Activated CD4-positive, alpha-beta memory T cell treated with anti-CD3 and anti-CD28 coated beads, Interleukin-2, amount 10 ng/mL, durations not matched to agents 7 days and 5 days (primary cell): ENCODE measurements at regions not wholly inside any gene's neighbourhood (a gene's known extent, or its start where the extent isn't known, plus 50 kb on each side); places are given as distances from the start of the nearest gene placed in this dataset.

Experiments used
- CTCF ChIA-PET: fragments of 350-600 bp; sonication (Branson Sonifier 250); formaldehyde crosslinking; loops from one replicate; lab custom pipeline; 2021; ENCODE audit warnings: antibody characterized with exemption, inconsistent platforms; lab: Charles Lee
- POLR2A ChIA-PET: fragments of 350-600 bp; sonication (Branson Sonifier 250); formaldehyde crosslinking; loops from one replicate; lab custom pipeline; 2021; ENCODE audit warnings: antibody characterized with exemption; lab: Charles Lee
- DNase-seq: peaks from one replicate; pipeline ENCODE4 v3.0.0-alpha.2; 2020
- H3K27ac Mint-ChIP-seq: one replicate; pipeline ENCODE4 v1.8.0; 2021; ENCODE audit warnings: mild to moderate bottlenecking, mixed read lengths
- H3K27me3 Mint-ChIP-seq: one replicate; pipeline ENCODE4 v1.8.0; 2021; ENCODE audit warnings: mixed read lengths
- H3K36me3 Mint-ChIP-seq: one replicate; pipeline ENCODE4 v1.8.0; 2021; ENCODE audit warnings: low read depth, mixed read lengths
- H3K4me1 Mint-ChIP-seq: one replicate; pipeline ENCODE4 v1.8.0; 2021; ENCODE audit warnings: mixed read lengths
- H3K4me3 Mint-ChIP-seq: one replicate; pipeline ENCODE4 v1.8.0; 2021; ENCODE audit warnings: mild to moderate bottlenecking, mixed read lengths
- H3K9me3 Mint-ChIP-seq: one replicate; pipeline ENCODE4 v1.8.0; 2021; ENCODE audit warnings: mixed read lengths

GRCh38 chr10:3858051-3858845, 73.2 kb upstream of the KLF6 start:
- peaks cover 3% of the 10 kb centered on the region for H3K4me1 Mint-ChIP-seq
- H3K4me3 Mint-ChIP-seq: no peak overlapping the region
- CTCF ChIA-PET: no interaction called here
- no peaks in the 10 kb centered on the region for H3K9me3 Mint-ChIP-seq
- no peaks in the 10 kb centered on the region for H3K36me3 Mint-ChIP-seq
- H3K27ac Mint-ChIP-seq: no peak overlapping the region
- POLR2A ChIA-PET: no interaction called here
- DNase-seq: no peak
- no peaks in the 10 kb centered on the region for H3K27me3 Mint-ChIP-seq

DNA sequence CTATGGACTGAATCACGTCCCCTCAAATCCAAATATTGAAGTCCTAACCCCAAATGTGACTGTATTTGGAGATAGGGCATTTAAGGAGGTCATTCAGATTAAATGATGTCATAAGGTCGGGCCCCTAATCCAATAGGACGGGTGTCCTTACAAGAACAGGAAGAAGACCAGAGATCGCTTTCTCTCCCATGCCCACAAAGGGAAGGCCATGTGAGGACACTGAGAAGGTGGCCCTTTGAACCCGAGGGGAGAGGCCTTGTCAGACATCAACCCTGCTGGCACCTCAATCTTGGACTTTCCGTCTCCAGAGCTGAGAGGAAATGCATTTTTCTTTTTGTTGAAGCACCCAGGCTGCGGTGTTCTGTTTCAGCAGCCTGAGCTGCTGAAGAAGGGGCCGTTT, 72.3 kb upstream of the KLF6 start:
- CTCF ChIA-PET: no interaction called here
- POLR2A ChIA-PET: interaction anchor here (0.9 to 1.3 kb wide), 2 partner anchors 8 to 72 kb away, joined by 4 read pairs; partner anchors contain the start of gene KLF6

GRCh38 chr10:3856593-3856992, 71.6 kb upstream of the KLF6 start:
- no peak overlapping the region for H3K4me3 Mint-ChIP-seq
- H3K4me1 Mint-ChIP-seq: peaks cover 19% of the 10 kb centered on the region
- ChIA-PET CTCF (no interaction called here), POLR2A (interaction anchor here (0.9 to 1.3 kb wide), 2 partner anchors 9 to 72 kb away, joined by 4 read pairs; partner anchors contain the start of gene KLF6)
- no peaks in the 10 kb centered on the region for H3K36me3 Mint-ChIP-seq
- no peak overlapping the region for H3K27ac Mint-ChIP-seq
- DNase-seq: no peak
- H3K9me3 Mint-ChIP-seq: no peaks in the 10 kb centered on the region
- no peaks in the 10 kb centered on the region for H3K27me3 Mint-ChIP-seq

More for the DNA sequence above, 72.3 kb upstream of the KLF6 start:
- Mint-ChIP-seq H3K27me3 (no peaks in the 10 kb centered on the region), H3K4me1 (peaks cover 12% of the 10 kb centered on the region), H3K27ac (no peak overlapping the region), H3K36me3 (no peaks in the 10 kb centered on the region), H3K4me3 (no peak overlapping the region), H3K9me3 (no peaks in the 10 kb centered on the region)
- no peak for DNase-seq

GRCh38 chr10:3853547-3854303, 68.7 kb upstream of the KLF6 start:
- no peak overlapping the region for H3K27ac Mint-ChIP-seq
- ChIA-PET CTCF (no interaction called here), POLR2A (interaction anchor here (1.0 to 7.0 kb wide), 6 partner anchors 21 to 79 kb away, joined by 3 to 90 read pairs (median 6); partner anchors contain the start of gene KLF6)

DNA sequence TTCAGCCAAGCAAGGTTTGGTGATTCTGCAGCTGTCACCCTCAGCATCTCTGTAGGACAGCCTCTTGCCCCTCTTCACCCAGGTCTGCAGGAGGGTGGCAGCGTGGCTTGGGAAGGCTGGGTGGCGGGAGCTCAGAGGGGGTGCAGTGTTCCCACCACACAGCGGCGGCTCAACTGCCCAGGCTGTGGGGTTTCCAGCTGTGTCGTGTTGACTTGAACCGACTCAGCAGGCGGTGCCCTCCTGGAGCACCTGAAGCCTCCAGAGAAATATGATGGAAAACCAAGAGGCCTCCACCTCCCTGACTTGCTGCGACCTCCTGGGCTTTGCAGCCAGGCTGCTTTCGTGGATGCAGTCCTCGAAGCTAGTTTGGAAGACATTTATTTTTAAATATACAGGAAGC, 68.0 kb upstream of the KLF6 start:
- peaks cover 36% of the 10 kb centered on the region for H3K4me1 Mint-ChIP-seq
- H3K9me3 Mint-ChIP-seq: no peaks in the 10 kb centered on the region
- H3K27me3 Mint-ChIP-seq: no peaks in the 10 kb centered on the region
- POLR2A ChIA-PET: interaction anchor here (0.9 to 7.0 kb wide), 11 partner anchors 13 to 275 kb away, joined by 3 to 90 read pairs (median 6); partner anchors contain the start of gene KLF6
- DNase-seq: no peak
- no peak overlapping the region for H3K27ac Mint-ChIP-seq
- no peaks in the 10 kb centered on the region for H3K36me3 Mint-ChIP-seq
- H3K4me3 Mint-ChIP-seq: no peak overlapping the region
- CTCF ChIA-PET: no interaction called here

More at GRCh38 chr10:3853547-3854303, 68.7 kb upstream of the KLF6 start:
- no peaks in the 10 kb centered on the region for H3K9me3 Mint-ChIP-seq
- H3K36me3 Mint-ChIP-seq: no peaks in the 10 kb centered on the region
- peaks cover 36% of the 10 kb centered on the region for H3K4me1 Mint-ChIP-seq
- H3K27me3 Mint-ChIP-seq: no peaks in the 10 kb centered on the region
- H3K4me3 Mint-ChIP-seq: no peak overlapping the region
- DNase-seq: no peak

- CTCF ChIA-PET: interaction anchor here (0.9 to 1.2 kb wide), 2 partner anchors 23 to 41 kb away, joined by 3 to 4 read pairs; no protein-coding TSS in a partner anchor
- POLR2A ChIA-PET: interaction anchor here (0.6 to 7.0 kb wide), 21 partner anchors 10 to 277 kb away, joined by 3 to 90 read pairs (median 4); partner anchors contain the start of gene KLF6
These were observed 67.3 kb upstream of the KLF6 start for GRCh38 chr10:3852147-3852904.

DNA sequence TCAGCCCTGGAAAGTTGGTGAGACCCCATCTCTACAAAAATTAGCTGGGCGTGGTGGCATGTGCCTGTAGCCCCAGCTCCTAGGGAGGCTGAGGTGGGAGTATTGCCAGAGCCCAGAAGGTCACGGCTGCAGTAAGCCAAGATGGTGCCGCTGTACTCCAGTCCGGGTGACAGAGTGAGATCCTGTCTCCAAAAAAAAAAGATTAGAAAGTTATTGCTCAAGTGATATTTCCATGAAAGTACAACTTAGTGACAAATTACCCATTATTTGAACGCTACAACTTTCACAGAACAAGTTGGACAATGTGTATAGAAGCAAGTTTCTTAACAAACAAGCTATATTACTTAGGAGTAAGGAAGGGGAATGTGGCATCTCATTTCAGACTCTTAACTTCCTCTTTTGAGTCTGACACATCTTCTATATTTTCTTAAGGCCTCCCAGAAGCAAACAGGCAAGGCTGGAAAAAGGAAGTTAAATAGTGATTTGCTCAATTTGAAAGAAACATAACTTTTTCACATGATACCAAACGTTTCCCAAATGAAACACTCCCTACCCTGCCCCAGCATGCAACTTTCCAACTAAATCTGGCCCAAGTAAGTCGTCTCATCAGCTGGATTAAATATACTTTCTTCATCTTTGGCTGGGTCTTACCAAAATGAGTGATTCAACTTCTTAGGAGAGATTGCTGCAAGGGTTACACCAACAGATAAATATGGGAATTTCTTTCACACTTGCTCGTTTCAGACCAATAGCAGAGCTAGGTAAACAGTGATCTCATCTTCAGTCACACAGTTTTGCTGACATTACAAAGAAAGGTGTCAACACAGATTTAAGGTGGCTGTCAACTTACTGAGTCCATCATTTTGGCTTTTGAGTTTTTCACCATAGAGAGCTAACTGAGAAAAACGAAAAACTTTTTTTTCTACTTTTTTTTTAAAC, 66.3 kb upstream of the KLF6 start:
- CTCF ChIA-PET: interaction anchor here (1.0 to 1.2 kb wide), 2 partner anchors 22 to 24 kb away, joined by 3 to 4 read pairs; no protein-coding TSS in a partner anchor
- Mint-ChIP-seq H3K36me3 (no peaks in the 10 kb centered on the region), H3K27ac (peak overlapping the region; percentile 75), H3K4me3 (no peak overlapping the region), H3K4me1 (peaks cover 36% of the 10 kb centered on the region), H3K9me3 (no peaks in the 10 kb centered on the region), H3K27me3 (no peaks in the 10 kb centered on the region)
- POLR2A ChIA-PET: interaction anchor here (0.6 to 7.0 kb wide), 19 partner anchors 9 to 679 kb away, joined by 3 to 90 read pairs (median 5); partner anchors contain the start of genes KLF6 and PITRM1
- no peak for DNase-seq

More at GRCh38 chr10:3852147-3852904, 67.3 kb upstream of the KLF6 start:
- H3K9me3 Mint-ChIP-seq: no peaks in the 10 kb centered on the region
- no peaks in the 10 kb centered on the region for H3K36me3 Mint-ChIP-seq
- H3K27ac Mint-ChIP-seq: peak overlapping the region; percentile 75
- peak overlapping the region; percentile 15 for H3K4me3 Mint-ChIP-seq
- H3K4me1 Mint-ChIP-seq: peaks cover 36% of the 10 kb centered on the region
- no peaks in the 10 kb centered on the region for H3K27me3 Mint-ChIP-seq
- DNase-seq: peak; percentile 76

GRCh38 chr10:3848775-3849635, 64.0 kb upstream of the KLF6 start:
- no peak for DNase-seq
- no peaks in the 10 kb centered on the region for H3K9me3 Mint-ChIP-seq
- POLR2A ChIA-PET: interaction anchor here (1.5 to 7.0 kb wide), 2 partner anchors 18 to 66 kb away, joined by 4 to 90 read pairs; partner anchors contain the start of gene KLF6
- no peaks in the 10 kb centered on the region for H3K36me3 Mint-ChIP-seq
- peaks cover 36% of the 10 kb centered on the region for H3K4me1 Mint-ChIP-seq
- CTCF ChIA-PET: interaction anchor here (0.6 kb wide), 1 partner anchor 16 kb away, joined by 3 read pairs; no protein-coding TSS in a partner anchor
- no peak overlapping the region for H3K27ac Mint-ChIP-seq
- H3K27me3 Mint-ChIP-seq: no peaks in the 10 kb centered on the region
- no peak overlapping the region for H3K4me3 Mint-ChIP-seq

GRCh38 chr10:3848005-3848774, 63.2 kb upstream of the KLF6 start:
- ChIA-PET CTCF (no interaction called here), POLR2A (interaction anchor here (1.5 to 7.0 kb wide), 3 partner anchors 19 to 65 kb away, joined by 3 to 90 read pairs (median 4); partner anchors contain the start of gene KLF6)
- peaks cover 4% of the 10 kb centered on the region for H3K36me3 Mint-ChIP-seq
- peaks cover 33% of the 10 kb centered on the region for H3K4me1 Mint-ChIP-seq
- no peak overlapping the region for H3K27ac Mint-ChIP-seq
- no peaks in the 10 kb centered on the region for H3K27me3 Mint-ChIP-seq
- no peaks in the 10 kb centered on the region for H3K9me3 Mint-ChIP-seq
- no peak overlapping the region for H3K4me3 Mint-ChIP-seq
- no peak for DNase-seq

DNA sequence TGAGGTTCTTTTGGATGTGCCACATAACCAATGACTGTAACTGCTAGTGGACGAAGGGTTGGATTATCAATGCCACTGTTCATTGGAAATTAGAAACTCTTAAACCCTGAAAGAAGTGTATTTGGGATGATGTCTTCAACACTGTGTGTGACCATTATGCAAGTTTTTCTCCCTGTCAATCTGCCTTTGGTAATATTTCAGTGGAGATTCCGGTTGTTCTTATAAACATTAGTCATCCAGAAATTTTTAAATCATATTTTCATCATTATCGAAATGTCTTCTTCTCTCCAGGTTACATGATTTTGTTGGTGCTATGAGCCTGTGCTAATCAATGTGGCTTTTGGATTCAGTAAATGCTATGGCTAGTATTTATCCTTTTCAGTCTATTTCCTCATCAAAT, 61.7 kb upstream of the KLF6 start:
- no peak for DNase-seq
- ChIA-PET CTCF (no interaction called here), POLR2A (interaction anchor here (1.5 to 7.0 kb wide), 2 partner anchors 18 to 64 kb away, joined by 3 to 90 read pairs; partner anchors contain the start of gene KLF6)
- Mint-ChIP-seq H3K36me3 (peaks cover 5% of the 10 kb centered on the region), H3K27me3 (no peaks in the 10 kb centered on the region), H3K9me3 (no peaks in the 10 kb centered on the region), H3K27ac (no peak overlapping the region), H3K4me3 (no peak overlapping the region), H3K4me1 (peaks cover 19% of the 10 kb centered on the region)
